GM19372 (cell line): ENCODE measurements at regions not wholly inside any gene's neighbourhood (a gene's known extent, or its start where the extent isn't known, plus 50 kb on each side); places are given as distances from the start of the nearest gene placed in this dataset.

Source experiments
- ATAC-seq: cut with Tn5 transposase; IDR thresholded peaks from one replicate; pipeline ENCODE4 v1.9.1; 2021; ENCODE audit warnings: mild to moderate bottlenecking, low read depth, moderate library complexity; ENCODE audit not compliant: unreplicated experiment

DNA sequence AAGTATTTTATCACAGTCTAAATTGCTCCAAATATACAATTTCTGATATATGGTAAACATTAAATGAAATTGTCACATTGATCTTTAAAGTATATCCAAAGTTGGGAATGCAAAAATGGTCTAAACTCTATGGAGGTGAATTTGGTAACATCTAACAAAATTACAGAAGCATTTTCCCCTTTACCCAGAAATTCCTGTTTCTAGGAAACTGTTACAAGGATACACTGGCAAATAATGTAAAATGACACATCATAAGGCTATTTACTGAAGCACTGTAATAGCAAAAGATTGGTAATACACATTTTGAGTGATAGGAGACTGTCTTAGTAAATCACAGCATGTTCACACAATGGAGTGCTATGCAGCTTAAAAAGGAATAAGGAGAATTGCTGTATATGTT, 50.0 kb upstream of the SLCO2A1 start:
- no peak for ATAC-seq
